ENCODE measurements at regions not wholly inside any gene's neighbourhood (a gene's known extent, or its start where the extent isn't known, plus 50 kb on each side); places are given as distances from the start of the nearest gene placed in this dataset.

GRCh38 chr6:77173472-77174074, 289.7 kb downstream of the HTR1B start:
- H2AFZ ChIP-seq (ENCODE audit: low read length), result no peak overlapping the region

More at GRCh38 chr6:77173472-77174074, 289.7 kb downstream of the HTR1B start:
- in situ Hi-C loops (cut with HindIII; ENCODE audit: extremely low pct_ligation_motif_present, low pct_unique_long_range_greater_than_20kb) (no loop called here), intact Hi-C loops (cut with micrococcal nuclease; ENCODE audit: unreplicated experiment) (loop anchor here (5.0 kb wide), 1 partner anchor 284 kb away; no protein-coding TSS in a partner anchor)
- no peak for ATAC-seq
- no peaks in the 10 kb centered on the region for H3K4me1 ChIP-seq (ENCODE audit: insufficient read depth, low read length)
- DNase-seq (ENCODE audit: low spot score), result peak; percentile 1
- TF ChIP-seq MAFK (conservative IDR thresholded peaks at IDR 0.05 in 1 of 2, IDR thresholded peaks at IDR 0.05 in 1 of 2; ENCODE audit: low read length in 2 of 2), result peak in 1 of 2 experiments; percentile 59; a peak in 2 of 4 replicates
- TF ChIP-seq DMTF1 (CRISPR knock-in tag; IDR thresholded peaks at IDR 0.05), result no peak
- TF ChIP-seq E2F5 (CRISPR knock-in tag; conservative IDR thresholded peaks at IDR 0.05), result no peak
- TF ChIP-seq ZBTB46 (CRISPR knock-in tag; IDR thresholded peaks at IDR 0.05; ENCODE audit: borderline replicate concordance), result no peak
- TF ChIP-seq ZBTB1 (CRISPR knock-in tag; IDR thresholded peaks at IDR 0.05; ENCODE audit: borderline replicate concordance), result no peak
- peak; percentile 50; the same call in 1 of the 2 replicates for TF ChIP-seq MAFF (IDR thresholded peaks at IDR 0.05; ENCODE audit: low read depth, low read length)
- no peak for TF ChIP-seq ISL2 (CRISPR knock-in tag; IDR thresholded peaks at IDR 0.05)
- TF ChIP-seq, protein P1, sequence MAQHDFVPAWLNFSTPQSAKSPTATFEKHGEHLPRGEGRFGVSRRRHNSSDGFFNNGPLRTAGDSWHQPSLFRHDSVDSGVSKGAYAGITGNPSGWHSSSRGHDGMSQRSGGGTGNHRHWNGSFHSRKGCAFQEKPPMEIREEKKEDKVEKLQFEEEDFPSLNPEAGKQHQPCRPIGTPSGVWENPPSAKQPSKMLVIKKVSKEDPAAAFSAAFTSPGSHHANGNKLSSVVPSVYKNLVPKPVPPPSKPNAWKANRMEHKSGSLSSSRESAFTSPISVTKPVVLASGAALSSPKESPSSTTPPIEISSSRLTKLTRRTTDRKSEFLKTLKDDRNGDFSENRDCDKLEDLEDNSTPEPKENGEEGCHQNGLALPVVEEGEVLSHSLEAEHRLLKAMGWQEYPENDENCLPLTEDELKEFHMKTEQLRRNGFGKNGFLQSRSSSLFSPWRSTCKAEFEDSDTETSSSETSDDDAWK (CRISPR knock-in tag; IDR thresholded peaks at IDR 0.05), result no peak
- TF ChIP-seq, protein P2, sequence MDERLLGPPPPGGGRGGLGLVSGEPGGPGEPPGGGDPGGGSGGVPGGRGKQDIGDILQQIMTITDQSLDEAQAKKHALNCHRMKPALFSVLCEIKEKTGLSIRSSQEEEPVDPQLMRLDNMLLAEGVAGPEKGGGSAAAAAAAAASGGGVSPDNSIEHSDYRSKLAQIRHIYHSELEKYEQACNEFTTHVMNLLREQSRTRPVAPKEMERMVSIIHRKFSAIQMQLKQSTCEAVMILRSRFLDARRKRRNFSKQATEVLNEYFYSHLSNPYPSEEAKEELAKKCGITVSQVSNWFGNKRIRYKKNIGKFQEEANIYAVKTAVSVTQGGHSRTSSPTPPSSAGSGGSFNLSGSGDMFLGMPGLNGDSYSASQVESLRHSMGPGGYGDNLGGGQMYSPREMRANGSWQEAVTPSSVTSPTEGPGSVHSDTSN (CRISPR knock-in tag; IDR thresholded peaks at IDR 0.05), result no peak
- TF ChIP-seq NBN (conservative IDR thresholded peaks at IDR 0.05), result no peak
- WGBS (ENCODE audit: low lambda C conversion rate), result 4% methylated on average over 4 of the region's 7 CpGs
- no peaks in the 10 kb centered on the region for H4K20me1 ChIP-seq (ENCODE audit: insufficient read depth, low read length)
- no TSS peak for BruUV-seq (replicated peaks)
- POLR2A ChIA-PET, result no interaction called here
- H3K4me3 ChIP-seq (replicated peaks in 1 of 3; ENCODE audit: insufficient read depth in 1 of 3, low read depth in 2 of 3, low read length in 3 of 3), result no peak overlapping the region
- H3K36me3 ChIP-seq (replicated peaks in 1 of 2; ENCODE audit: control insufficient read depth in 1 of 2, insufficient read depth in 2 of 2, low read length in 2 of 2), result no peaks in the 10 kb centered on the region
- CTCF ChIA-PET (ENCODE audit: low intra/inter-chr PET ratio, low total read pairs), result no interaction called here
- no peak overlapping the region for H3K9ac ChIP-seq (ENCODE audit: insufficient read depth, low read depth, low read length)
- no peak overlapping the region for H3K4me2 ChIP-seq (ENCODE audit: low read depth, low read length)
- peaks cover 15% of the 10 kb centered on the region; the same call in 1 of the 2 replicates for H3K9me3 ChIP-seq (ENCODE audit: low read length)
- no peak overlapping the region for H3K27ac ChIP-seq (ENCODE audit: extremely low read length, insufficient read depth, low read length)
- no peaks in the 10 kb centered on the region for H3K79me2 ChIP-seq (ENCODE audit: insufficient read depth, low read length)
- FAIRE-seq, result no peak
- no peaks in the 10 kb centered on the region for H3K27me3 ChIP-seq (ENCODE audit: control insufficient read depth in 1 of 2, insufficient read depth in 2 of 2, low read length in 2 of 2)

Measured in HepG2 (cell line).